Upper lobe of left lung (tissue), 4 donors: ENCODE measurements at regions not wholly inside any gene's neighbourhood (a gene's known extent, or its start where the extent isn't known, plus 50 kb on each side); places are given as distances from the start of the nearest gene placed in this dataset.

Experiments used
- CTCF ChIP-seq, 6 experiments: fragments of 450-650 bp in 4 of 6; fragments of 200-600 bp in 2 of 6; sonication (generic) in 2 of 6; IDR thresholded peaks; one replicate each; pipeline ENCODE4 v1.5.1; 2016 to 2019; ENCODE audit warnings: antibody characterized with exemption in 6 of 6
- POLR2A ChIP-seq, 4 donors: fragments of 450-650 bp; IDR thresholded peaks; one replicate each; pipeline ENCODE4 v1.5.1; 2016 to 2017; ENCODE audit warnings: antibody characterized with exemption in 4 of 4, mild to moderate bottlenecking in 2 of 4

- TF ChIP-seq CTCF (IDR thresholded peaks at IDR 0.05), result no peak
- no peak for TF ChIP-seq POLR2A (IDR thresholded peaks at IDR 0.05)
Observed at GRCh38 chr7:90081621-90082020, 72.6 kb upstream of the STEAP1 start.
